HG03439 (cell line): ENCODE measurements at regions not wholly inside any gene's neighbourhood (a gene's known extent, or its start where the extent isn't known, plus 50 kb on each side); places are given as distances from the start of the nearest gene placed in this dataset.

ENCODE experiments used
- ATAC-seq: cut with Tn5 transposase; IDR thresholded peaks from one replicate; pipeline ENCODE4 v1.9.1; 2021; ENCODE audit warnings: mild to moderate bottlenecking, moderate library complexity; ENCODE audit not compliant: unreplicated experiment

- no peak for ATAC-seq
Measured at GRCh38 chr17:68706356-68706920, 105.3 kb upstream of the FAM20A start.

GRCh38 chr17:68705714-68706076 lies 104.5 kb upstream of the FAM20A start:
- no peak for ATAC-seq

- no peak for ATAC-seq
Measured at GRCh38 chr17:68704871-68705713, 103.9 kb upstream of the FAM20A start.

DNA sequence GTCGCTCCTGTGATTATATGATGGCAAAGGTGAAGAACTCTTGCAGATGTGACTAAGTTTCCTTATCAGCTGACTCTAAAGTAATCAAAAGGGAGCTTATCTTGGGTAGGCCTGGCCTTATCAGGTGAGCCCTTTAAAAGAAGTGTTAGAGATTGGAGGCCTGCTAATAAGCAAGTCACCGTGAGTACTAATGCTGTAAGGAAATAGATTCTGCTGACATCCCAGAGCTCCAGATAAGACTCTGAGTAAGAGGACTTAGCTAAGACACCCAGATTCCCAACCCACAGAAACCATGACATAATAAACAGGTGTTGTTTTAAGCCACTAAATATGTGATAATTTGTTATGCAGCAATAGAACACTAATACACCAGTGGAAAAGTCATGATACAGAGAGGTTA lies 99.9 kb upstream of the FAM20A start:
- no peak for ATAC-seq

DNA sequence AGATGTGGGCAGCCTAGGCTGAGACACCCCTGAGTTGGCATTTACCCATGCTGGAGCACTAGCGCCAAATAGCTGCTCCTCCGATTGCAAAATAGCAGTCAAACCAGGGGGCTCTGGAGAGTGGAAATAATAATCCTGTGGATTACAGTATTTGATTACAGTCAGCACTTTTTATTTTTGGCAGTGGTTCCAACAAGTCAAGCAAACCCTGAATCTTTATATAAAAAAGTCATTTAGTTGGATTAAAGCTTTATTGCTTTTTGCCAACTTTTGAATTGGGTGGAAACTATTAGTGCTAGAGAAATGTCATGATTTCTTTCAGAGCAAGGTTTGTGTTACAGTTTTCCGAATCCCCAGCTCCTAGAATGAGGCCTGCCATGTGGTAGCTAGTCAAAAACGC lies 99.3 kb upstream of the FAM20A start:
- no peak for ATAC-seq

- no peak for ATAC-seq
Measured at GRCh38 chr17:68699936-68700335, 98.8 kb upstream of the FAM20A start.

DNA sequence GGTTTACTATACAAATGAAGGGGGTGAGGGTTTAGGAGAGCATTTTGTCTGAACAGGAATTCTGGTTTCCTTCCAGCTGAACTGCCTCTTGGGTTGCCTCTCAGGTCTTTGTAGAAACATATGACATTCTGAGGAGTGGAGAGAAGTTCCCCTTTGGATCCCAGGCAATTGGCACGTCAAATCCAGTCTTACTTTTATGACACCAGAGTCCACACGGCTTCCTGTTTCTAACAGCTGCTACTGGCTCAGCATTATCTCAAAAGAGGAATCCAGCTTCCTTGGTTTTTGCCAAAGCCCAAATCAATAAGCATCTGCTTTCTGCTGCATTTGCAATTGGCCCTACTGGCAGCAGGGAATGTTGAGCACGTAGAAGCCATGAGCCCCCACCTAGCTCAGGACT lies 97.6 kb upstream of the FAM20A start:
- no peak for ATAC-seq

DNA sequence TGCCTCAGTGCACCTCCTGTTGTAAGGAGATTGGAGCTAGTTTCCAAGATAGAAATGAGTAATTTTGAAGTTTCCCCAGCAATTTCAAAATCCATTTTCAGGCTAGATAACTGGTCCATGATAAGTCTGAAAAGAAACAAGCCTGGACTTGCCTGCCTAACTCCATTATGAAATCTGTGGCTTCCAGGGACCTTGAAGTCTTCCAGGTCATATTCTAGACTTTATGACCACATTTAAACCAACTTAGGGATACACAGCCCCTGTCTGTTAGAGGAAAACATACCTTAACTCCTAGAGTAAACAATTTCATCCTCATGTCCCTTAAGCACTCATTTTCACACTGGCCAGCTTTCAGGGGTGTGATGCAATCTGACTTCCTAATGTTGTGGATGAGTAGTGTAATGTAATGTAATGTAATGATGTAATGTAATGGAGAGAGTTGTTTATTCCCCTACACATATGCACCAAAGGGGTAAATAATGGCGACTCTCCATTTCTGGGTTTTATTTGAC lies 96.7 kb upstream of the FAM20A start:
- ATAC-seq: no peak

GRCh38 chr17:68695659-68696058 lies 94.5 kb upstream of the FAM20A start:
- ATAC-seq: no peak

- no peak for ATAC-seq
Measured at GRCh38 chr17:68694791-68695485, 93.8 kb upstream of the FAM20A start.

DNA sequence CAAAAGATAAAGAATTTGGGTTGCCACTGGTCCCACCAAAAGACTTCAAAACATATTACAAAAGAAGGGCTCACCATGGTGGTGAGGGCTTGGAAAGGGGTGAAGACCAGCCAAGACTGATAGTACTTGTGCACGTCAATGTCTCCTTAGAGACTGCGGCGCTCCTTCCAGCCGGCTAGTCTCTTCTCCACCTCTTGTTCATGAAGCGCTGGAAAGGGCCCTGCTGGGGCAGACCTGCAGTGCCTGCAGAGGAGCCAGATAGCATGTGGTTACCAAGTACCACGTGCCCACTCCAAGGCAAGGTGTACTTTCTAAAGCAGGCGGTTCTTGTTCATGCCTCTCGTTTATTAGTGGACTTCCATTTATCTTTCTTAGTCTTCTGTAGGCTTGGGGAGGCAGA lies 92.7 kb upstream of the FAM20A start:
- ATAC-seq: no peak

DNA sequence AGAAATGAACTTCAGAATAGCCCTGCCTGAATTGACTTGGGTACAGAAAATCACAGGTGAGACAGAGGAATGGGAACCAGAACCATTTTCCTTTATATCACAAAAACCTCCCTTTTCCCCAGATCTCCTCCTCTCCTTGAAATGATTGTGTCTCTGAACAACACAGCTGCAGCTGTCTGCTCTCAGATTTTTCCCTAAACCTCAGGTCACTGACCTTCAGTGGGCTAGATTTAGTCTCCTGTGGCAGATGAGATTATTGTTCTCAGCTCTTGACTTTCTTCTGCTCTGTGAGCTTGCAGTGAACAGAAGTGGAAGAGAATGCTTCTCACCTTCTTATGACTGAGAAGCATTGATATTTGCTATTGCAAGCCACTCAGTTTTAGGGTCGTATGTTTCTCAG lies 92.3 kb upstream of the FAM20A start:
- no peak for ATAC-seq

DNA sequence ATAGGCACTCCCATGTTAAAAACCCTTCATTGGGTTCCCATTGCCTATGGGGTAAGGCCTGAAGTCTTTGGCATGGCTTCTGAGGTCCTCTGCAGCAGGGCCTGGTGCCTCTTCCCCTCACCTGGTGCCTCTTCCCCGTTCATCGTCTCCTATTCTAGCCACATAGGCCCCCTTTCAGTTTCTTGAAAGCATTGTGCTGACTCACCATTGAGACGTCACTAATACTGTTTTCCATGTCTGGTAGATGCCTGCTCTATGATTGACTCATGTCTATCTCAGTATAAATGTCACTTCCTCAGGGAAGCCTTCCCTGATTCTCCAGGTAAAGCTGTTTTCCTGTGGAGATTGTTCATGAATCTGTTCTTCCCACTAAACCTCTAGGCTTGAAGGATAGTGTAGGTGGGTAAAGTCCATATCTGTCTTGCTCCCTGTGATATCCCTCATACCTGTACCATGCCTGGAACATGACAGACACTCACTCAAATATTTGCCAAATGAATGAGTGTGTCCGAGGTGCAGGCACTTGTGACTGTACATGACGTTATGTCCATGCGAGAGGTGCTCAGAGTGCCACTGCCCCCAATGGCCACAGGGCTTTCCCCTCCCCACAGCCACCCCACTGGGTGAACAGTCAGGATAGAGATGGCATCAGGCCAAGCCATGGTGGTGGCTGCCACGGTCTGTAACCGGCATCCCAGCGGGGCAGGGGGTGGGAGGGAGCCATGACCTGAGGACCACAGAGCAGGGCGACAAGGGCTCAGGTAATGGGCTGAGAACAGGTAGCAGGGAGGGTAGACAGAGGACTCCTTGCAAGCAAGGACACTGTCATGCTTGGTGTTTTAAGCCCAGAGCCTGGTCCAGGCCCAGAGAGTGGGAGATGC lies 85.2 kb upstream of the FAM20A start:
- no peak for ATAC-seq

- no peak for ATAC-seq
Measured at GRCh38 chr17:68684949-68685357, 83.8 kb upstream of the FAM20A start.

DNA sequence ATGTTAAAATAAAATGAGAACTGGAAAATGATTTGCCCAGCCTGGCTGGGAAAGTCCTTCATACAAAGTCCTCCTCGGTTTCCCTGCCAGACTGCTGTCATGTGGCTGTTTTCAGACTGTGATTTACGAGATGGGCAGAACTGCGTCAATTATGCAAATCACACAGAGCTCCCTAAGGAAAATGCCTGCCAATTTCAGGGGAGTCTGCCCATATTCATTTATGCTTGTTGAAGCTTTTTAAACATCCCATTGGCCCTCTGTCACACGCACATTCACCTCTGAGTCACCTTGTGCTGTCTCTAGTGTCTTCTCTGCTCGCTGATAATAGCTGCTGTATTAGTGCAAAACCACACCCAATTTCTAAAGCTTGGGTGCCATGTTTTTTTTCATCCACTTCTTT lies 81.7 kb upstream of the FAM20A start:
- ATAC-seq: no peak

- no peak for ATAC-seq
Measured at GRCh38 chr17:68679882-68680281, 78.7 kb upstream of the FAM20A start.

- ATAC-seq: no peak
Measured at GRCh38 chr17:68676856-68677255, 75.7 kb upstream of the FAM20A start.

DNA sequence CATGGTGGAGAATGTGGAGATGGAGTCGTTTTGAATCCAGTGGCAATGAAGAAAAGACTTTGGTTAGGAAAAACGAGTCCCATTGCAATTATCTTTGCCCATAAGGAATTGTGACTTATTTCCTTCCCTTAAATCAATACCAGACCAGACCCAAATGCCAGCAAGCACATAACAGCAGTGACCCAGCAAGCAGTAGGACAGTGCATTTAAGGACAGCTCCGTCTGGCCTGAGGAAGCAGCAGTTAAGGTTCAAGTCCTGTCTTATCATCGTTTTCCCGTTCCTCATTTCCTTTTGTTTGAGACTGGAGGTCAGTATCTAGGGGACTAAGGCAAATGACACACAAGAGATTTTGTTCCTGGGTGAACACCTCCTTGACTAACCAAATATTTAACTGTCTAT lies 74.6 kb upstream of the FAM20A start:
- ATAC-seq: no peak

DNA sequence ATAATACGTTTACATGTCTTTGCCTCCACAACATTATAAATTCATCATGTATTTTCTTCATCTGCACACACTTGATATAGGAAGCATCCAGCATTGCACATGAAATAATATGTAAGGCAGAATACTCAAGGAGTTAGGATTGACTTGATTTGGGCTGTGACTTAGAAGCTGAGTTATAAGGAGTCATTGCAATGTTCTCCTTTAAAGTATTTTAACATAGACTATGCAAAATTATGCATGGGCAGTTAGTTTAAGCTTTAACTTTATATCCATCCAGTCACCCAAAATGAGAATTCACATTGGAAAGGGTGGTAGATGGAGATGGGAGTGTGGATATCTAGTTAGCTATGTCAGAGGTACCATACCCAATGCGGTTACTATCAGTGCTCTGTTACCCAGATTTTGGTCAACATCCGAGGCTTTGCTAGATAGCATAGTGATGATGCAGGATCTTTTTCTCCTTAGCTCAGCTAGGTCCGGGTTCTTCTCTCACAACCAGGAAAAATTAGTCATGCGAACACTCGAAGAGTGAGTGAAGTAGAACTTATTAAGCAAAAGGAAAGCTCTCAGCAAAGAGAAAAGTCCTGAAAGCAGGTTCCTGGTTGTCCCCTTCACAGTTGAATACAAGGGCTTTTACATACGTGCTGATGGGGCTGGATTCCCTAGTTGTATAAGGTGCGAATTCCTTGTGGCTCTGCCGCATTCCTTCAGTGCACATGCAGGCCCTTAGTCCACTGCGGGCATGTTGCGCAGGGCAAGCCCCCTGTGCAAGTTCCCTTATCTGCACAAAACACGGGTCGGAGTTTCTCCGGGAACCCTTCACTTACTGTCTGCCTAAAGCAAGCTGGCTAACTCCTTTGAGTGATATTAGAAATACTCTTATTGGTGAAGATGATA lies 73.1 kb upstream of the FAM20A start:
- ATAC-seq: no peak
